AG09319 (cell line): ENCODE measurements at regions not wholly inside any gene's neighbourhood (a gene's known extent, or its start where the extent isn't known, plus 50 kb on each side); places are given as distances from the start of the nearest gene placed in this dataset.

ENCODE experiments used
- DNase-seq: peaks from one replicate; pipeline ENCODE4 v3.0.0-alpha.2; 2010; ENCODE audit warnings: low read depth; ENCODE audit errors: extremely low read depth
- TF ChIP-seq, protein P1 (sequence below): IDR thresholded peaks from 2 replicates; pipeline ENCODE4 v1.5.1; 2011; ENCODE audit warnings: low read depth, mild to moderate bottlenecking, inconsistent platforms, low read length, moderate library complexity

DNA sequence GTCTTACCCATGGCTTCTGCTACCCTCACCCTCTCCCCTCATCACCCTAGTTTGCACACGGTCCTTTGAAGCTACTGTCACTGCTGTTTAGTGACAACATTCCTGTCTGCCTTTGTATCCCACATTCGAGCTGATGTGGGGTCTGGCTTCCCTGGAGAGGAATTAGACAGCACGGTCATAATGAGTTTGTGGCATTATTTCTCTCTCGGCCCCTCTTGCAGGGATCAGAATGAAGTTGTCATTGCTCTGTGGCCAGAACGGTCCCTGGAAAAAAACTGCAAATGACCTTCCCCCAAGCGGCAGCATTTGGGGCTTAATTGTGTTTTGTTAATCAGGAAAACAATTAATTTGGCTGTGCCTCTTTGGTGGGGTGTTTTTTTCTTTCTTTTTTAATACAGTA lies 317.2 kb upstream of the PODXL start:
- DNase-seq = no peak
- TF ChIP-seq, protein P1, sequence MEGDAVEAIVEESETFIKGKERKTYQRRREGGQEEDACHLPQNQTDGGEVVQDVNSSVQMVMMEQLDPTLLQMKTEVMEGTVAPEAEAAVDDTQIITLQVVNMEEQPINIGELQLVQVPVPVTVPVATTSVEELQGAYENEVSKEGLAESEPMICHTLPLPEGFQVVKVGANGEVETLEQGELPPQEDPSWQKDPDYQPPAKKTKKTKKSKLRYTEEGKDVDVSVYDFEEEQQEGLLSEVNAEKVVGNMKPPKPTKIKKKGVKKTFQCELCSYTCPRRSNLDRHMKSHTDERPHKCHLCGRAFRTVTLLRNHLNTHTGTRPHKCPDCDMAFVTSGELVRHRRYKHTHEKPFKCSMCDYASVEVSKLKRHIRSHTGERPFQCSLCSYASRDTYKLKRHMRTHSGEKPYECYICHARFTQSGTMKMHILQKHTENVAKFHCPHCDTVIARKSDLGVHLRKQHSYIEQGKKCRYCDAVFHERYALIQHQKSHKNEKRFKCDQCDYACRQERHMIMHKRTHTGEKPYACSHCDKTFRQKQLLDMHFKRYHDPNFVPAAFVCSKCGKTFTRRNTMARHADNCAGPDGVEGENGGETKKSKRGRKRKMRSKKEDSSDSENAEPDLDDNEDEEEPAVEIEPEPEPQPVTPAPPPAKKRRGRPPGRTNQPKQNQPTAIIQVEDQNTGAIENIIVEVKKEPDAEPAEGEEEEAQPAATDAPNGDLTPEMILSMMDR = no peak

DNA sequence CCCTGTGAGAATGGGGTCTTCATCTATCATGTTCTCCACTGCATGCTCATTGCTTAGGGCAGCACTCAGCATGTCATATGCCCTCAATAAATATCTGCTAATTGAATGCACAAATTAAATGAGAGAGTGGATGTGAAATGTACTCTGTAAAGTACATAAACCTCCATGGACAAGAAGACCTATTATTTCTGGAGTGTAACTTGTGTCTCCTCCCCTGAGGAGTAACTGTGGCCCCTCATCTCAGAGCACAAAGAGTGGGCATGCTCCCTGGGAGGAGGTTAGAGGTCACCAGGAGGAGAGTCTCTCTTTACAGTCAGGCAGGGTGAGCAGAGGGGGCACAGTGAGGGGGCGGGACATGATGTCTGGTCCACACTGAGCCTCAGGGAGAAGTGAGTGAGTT lies 313.6 kb upstream of the PODXL start:
- no peak for DNase-seq
- TF ChIP-seq, protein P1 = no peak

DNA sequence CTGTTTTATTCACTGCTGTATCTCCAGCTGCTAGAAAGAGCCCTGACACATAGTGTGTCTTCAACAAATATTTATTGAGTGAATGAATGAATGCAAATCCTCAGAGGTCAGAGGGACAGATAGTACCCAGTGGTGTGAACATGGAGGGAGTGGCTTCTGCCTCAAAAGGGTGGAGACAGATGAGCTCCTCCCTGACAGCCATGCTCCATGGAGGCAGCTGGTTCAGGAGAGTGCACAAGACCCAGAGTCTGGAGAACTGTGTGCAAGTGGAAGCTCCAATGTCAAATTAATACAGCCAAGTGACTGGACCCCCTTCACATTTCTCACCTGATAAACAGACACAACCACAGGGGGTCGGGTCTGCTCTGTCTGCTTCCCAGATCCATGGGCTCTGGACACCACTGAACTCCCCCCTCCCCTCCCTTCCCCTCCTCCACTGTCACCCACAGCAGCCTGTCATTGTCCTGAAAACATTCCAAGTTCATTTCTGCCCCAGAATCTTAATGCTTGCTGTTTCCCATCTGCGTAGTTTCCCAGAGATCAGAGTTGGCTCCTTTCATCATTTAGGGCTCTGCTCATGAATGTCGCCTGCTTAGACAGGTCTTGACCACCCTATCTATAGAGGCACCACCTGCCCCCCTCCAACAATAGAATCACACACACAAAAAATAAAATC lies 312.9 kb upstream of the PODXL start:
- no peak for DNase-seq
- TF ChIP-seq, protein P1 = no peak

DNA sequence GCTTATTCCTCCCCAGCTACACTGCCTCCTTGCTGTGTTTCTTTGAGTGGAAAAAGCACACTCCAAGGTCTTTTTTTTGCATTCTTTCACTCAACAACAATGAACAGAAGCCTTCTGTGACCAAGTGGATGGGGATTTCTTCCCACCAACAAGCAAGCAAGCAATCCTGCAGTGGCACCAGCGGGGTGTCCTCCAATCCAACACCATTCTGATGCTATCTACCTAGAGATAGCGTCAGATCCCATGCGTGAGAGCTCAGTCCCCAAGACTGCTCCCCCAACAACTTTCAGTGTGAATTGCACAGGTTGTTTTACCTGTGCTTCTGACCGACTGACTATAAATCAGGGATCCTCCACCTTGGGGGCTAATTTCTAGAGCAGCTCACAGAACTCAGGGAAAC lies 311.0 kb upstream of the PODXL start:
- DNase-seq = no peak
- TF ChIP-seq, protein P1 = no peak

DNA sequence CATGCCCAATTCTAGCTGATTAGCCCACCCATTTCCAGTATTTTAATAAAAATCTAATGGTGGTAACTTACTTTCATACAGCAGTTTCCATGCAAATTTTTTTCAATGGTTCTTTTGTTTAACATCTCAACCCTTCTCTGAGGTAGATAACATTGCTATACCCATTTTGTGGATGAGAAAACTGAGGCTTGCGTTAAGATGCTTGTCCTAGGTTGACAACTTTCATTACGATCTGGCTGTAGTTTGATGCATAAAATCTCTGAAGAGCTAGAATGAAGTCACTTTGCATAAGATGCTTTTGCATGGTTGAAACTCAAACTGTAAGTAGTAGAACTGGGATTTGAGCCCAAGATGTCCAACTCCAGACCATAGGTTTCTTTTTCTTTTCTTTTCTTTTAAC lies 309.5 kb upstream of the PODXL start:
- DNase-seq = no peak
- TF ChIP-seq, protein P1 = no peak

DNA sequence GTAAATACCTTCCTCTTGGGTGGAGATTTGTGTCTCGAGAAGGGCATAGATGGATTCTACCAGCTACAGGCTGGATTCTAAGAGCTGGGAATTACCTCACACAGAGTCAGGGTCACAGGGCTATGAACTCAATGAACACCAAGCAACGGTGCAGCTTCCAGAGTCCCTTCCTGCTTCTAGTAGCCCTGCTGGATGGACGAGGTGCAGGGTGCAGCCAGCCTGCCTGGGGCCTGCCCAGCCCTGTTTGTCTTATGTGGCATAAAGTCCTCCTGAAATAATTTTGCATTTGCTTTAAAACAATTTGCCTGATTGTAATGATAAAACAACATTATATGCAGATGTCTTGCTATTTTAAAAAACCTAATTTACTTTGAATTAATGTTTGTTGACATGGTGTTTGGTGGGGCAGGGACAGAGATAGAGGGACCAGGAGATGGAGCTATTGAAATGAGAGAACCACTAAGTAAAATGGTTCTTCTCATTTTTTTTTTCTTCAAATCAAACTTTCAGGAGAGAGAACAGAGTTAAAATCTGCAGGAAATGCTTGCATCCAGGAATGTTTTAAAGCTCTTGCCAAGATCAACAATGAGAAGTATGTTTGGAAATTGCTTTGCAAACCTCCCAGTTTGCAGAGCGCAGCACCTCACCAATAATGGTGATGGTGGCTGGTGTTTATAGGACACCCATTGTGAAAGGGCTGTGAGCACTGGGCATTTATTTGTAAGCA lies 305.4 kb upstream of the PODXL start:
- DNase-seq = no peak
- TF ChIP-seq, protein P1 = no peak

DNA sequence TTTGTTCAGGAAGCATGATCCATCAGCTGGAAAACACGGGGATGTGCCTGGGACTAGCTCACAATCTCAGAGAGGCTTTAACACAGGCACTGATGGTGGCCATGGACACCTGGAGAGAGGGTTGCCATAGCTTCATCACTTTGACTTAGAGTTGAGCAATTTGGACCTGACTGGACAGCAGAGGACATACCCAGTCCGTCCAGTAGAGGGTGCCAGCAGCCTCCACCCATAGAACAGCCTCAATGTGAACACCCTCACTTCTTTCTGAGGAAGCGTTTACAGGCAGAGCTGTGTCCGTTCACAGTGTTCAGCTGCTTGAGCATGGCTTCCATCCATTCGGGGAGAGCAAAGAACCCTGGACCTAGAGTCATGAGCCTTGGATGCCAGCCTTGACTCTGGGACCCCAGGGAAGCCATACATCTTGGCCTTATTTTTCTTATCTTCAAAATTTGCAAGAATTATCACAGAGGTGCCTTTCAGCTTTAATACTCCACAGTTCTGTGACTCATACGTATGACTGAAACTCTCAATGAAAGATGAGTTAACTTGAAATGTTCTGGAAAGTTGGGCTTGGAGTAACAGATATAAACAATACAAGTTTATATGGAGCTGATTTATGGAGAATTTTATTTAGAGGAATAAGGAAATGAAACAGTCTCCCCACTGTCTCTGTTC lies 302.9 kb upstream of the PODXL start:
- TF ChIP-seq, protein P1 = peak; percentile 93
- DNase-seq = peak; percentile 25
